HG03342 (cell line): ENCODE measurements at regions not wholly inside any gene's neighbourhood (a gene's known extent, or its start where the extent isn't known, plus 50 kb on each side); places are given as distances from the start of the nearest gene placed in this dataset.

ENCODE experiments used
- ATAC-seq: cut with Tn5 transposase; IDR thresholded peaks from one replicate; pipeline ENCODE4 v1.9.1; 2021; ENCODE audit warnings: mild to moderate bottlenecking, moderate library complexity; ENCODE audit not compliant: unreplicated experiment

DNA sequence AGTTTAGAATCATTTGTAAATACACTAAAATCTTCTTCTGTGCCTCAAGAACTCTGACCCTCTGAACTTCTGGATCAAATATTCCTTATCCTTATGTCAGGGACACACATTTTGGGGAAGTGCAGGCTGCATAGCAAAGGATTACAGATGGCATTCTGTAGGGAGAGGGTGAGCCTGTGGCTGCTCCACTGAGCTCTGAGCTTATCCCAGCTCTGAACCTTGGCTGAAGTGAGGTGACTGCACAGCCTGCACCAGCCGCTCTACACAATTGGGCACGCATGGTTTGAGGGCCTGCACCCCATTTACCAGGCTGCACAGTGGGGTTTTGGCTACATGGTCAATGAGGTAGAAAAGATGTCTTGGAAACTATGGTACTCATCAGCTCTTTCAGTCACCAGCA, 251.6 kb downstream of the GALR1 start:
- ATAC-seq, result no peak

DNA sequence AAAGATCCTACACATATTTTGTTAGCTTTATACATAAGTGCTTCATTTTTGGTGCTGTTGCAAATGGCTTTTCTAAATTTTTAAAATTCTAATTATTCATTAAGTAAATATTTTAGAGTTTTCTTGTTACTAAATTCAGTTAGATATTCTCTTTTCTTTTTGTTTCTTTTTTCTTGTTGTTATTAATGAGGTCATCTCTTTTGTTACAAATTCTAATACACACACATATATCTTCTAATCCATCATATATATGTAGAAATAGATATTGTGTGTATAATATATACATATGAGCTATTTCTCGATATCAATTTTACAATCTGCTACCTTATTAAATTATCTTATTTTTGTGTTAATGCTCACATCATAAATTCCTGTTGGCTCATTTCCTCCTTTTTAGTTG, 255.9 kb downstream of the GALR1 start:
- ATAC-seq, result no peak

DNA sequence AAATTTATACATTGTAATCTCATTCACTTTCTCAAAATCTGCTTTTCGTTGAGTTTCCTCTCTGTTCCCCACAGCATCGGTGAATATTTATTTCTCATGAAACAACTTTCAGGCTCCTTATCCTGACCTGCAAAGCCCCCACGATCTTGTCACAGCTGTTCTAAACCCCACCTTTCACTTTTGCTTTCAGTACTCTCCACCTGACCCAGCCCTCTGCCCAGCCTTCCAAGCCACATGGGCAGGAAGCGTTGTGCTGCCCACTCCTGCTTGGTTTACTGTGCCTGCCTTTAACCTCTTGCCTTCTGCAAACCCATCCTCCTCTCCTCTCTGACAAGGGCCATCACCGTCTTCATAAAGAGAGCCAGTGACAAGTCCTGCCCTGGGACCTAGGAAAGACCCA, 262.5 kb downstream of the GALR1 start:
- no peak for ATAC-seq

DNA sequence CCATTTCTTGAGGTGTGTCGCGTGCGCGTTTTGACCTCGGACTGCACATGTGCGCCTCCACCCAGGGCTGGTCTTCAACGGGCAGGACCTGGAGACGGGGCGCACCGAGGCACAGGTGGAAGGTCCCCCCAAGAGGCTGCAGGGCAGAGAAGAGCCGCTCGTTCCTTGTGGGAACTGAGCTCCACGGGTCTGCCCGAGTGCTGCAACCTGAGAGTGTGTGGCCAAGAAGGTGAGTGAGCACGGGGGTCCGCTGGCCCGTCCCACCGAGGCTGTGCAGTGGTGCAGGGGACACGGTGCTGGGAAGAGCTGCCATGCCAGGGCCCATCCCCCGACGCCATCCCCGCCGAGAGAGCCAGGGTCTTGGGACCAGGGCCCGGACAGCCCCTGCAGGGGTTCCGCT, 268.3 kb downstream of the GALR1 start:
- ATAC-seq, result no peak

DNA sequence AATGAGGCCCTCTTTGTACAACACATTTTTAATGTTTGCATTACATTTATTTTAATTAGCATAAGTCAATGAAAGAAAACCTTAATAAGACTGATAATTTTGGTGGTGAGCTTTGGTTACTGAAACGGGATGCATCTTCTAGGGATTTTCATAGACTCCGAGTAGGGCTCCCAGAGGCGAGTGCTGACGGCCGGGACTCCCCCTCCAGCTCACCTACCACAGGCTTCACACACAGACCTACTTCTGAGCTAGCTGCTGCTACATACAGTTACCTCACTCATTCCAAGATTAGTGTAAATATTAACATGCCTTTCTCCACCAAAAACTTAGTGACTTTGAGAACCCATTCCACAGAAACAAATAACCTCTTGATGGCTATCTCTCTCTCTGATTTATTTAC, 271.1 kb downstream of the GALR1 start:
- ATAC-seq, result no peak

DNA sequence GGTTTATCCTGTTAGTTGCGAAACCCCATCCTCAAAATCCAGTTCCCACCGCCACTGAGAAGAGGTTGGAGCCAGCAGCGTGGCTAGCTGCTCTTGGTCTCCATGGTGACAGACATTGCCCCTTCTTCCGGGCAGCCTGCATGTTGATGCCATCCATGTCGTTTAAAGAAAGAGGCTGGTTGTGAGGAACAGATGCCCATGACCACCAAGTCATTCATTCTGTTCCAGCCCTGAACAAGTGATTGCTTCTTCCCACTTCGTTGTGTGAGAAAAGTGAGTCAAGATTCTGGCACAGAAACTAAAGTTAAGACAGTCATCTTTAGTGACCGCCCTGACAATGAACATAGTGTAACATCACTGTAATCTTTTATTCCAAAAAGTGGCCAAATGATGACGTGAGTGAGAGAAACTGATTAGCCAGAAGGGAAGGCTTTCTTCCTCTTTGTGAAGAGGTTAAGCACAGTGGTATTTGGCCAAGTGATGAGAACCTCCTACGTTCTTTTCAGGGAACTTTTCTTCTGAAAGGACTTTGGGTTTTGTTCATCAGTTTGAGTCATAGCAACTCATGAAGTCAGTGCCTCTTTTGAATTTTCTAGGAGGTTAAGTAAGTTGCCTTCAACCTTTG, 272.5 kb downstream of the GALR1 start:
- ATAC-seq, result no peak

DNA sequence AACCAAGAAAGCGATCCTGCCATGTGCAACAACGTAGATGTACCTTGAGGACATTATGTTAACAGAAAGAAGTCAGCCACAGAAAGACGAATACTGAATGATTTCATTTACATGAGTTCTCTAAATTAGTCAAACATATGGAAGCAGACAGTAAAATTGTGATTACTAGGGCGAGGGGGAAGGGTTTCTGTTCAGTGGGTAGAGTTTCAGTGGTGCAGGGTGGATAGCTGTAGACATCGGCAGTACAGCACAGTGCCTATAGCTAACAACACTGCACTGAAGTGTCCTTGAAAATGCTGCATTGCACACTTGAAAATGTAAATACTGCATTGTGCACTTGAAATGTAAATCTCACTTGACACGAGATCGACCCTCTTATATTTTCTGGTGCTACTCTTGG, 275.3 kb downstream of the GALR1 start:
- no peak for ATAC-seq

DNA sequence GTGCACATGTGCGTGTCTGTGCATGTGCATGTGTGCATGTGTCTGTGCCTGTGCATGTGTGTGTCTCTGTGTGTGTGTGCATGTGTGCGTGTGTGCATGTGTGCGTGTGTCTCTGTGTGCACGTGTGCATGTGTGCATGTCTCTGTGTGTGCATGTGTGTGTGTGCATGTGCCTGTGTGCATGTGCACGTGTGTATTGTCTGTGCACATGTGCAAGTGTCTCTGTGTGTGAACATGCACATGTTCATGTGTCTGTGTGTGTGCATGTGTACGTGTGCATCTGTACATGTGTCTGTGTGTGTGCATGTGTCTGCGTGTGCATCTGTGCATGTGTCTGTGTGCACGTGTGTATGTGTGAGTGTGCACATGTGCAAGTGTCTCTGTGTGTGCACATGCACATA, 277.3 kb downstream of the GALR1 start:
- ATAC-seq, result no peak

DNA sequence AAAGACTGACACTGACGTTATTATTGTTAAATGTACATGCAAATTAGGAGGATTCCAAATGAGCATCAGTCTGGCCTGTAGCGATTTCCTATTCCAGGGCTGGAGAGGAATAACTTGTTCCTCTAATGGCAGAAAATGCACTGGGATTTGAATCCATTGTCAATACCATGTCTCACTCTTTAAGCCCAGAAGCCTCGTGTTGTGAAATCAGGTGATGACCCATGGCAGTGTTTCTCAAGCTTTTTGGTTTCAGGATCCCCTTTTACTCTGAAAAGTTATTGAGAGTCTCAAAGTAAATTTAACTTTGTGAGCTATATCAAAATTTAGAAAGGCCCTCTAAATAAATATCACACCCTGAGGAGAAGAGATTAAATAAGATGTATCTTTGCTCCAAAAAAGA, 279.2 kb downstream of the GALR1 start:
- no peak for ATAC-seq

DNA sequence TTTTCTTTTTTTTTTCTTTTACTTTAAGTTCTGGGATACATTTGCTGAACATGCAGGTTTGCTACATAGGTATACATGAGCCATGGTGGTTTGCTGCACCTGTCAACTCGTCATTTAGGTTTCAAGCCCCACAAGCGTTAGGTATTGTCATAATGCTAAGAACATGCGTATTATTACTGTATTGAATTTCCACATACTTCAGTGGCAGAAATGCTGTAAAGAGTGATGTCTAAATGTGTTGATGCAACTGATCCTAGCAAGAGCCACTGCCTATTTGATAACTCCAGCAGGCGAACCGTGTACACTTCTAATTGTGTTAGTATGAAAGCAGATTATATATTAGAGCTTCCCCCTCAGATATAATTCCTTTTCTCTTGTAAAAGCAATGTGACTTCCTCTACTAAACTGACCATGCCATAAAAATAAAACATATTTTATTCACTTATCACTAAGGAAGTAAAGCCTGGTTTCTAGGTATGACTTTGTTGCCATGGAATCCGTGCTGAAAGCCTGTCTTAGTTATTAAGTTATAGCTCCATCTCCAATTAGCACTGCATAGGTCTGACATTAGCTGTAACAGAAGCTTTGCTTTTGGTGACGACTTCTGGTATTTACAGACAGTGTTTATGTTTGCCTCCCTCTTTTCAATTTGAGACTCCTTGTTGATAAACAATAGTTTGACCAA, 280.0 kb downstream of the GALR1 start:
- no peak for ATAC-seq

DNA sequence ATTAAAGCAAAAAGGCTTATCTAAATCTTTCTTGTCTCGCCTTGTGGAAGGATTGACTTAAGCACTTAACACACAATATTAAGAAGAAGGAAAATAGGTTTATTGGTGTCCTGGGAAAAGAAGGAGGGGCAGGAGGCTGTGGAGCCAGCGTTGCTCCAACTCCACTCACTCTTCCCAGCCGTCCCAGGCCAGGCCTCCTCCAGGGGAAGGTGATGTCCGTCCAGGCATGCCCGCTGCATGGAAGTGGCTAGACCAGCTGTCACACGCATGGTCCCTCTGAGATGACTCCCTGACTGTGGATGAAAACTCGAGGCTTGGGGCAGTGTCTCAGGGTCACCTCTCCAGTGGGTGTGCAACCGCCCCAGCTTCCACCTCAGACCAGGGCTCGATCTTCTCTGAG, 281.1 kb downstream of the GALR1 start:
- no peak for ATAC-seq

DNA sequence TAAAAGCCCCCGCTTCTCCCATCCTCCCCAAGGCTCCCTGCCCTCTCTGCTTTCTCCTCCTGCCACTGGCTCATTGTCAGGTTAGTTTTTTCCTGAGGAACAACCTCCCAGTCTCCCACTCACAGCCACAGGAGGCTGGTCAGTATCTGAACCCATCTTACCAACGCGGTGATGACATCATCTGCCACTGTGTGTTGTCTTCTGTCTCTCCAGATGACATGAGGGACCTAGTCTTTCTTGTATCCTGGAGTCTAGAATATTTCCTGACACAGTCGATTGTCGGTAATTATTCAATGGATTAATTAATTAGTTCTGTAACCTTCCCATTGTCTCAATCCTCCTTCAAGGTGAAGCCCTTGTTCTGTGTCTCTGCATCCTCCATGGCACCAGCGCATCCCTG, 290.2 kb downstream of the GALR1 start:
- ATAC-seq, result no peak

DNA sequence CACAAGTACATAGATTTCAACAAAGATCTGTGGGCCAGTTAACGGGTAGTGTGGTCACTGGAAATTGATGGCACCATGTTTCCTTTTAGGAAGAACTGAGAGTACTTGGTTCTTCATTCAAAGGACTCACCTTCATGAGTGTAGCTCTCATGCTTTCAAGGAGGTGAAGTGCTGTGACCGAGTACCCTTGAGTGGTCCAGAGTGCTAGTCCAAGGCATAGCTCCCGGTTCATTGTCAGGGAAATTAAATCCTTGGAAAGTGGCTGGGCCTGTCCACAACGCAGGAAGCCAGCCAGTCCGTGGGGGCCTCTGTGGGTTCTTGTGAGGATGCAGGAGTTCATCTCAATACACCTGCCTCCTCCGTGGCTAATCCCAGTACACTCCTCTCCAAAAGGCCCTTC, 295.1 kb downstream of the GALR1 start:
- ATAC-seq, result no peak

DNA sequence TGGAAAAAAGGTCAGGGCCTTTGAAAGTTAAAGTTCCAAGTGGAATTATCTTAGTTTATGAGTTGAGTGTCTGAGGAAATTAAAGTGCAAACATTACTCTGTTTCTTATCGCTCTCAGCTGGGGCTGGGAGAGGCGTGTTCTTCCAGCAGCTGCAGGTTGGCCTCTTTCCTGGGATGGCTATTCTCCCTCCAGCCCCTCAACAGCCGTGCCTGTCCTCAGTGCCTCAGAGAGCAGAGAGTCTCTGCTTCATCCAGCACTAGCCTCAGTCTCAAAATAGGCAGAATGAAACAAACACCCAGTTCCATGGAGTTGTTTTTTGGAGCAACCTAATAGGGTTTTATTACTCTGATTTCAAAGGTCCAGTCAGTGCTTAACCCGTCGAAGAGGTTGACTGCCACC, 298.1 kb downstream of the GALR1 start:
- no peak for ATAC-seq

DNA sequence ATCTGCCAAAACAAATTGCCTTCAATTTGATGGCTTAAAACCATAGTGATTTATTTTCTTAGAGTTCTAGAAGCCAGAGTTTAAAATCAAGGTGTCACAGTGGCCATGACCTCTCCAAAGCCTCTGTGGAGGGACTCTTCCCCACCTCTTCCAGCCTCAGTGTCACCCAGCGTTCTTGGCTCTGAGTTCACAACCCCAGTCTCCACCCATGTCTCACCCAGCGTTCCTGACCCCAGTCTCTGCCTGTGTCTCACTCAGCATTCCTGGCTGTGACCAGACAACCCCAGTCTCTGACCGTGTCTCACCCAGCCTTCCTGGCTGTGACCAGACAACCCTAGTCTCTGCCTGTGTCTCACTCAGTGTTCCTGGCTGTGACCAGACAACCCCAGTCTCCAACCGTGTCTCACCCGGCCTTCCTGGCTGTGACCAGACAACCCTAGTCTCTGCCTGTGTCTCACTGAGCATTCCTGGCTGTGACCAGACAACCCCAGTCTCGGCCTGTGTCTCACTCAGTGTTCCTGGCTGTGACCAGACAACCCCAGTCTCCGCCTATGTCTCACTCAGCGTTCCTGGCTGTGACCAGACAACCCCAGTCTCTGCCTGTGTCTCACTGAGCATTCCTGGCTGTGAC, 299.3 kb downstream of the GALR1 start:
- no peak for ATAC-seq

DNA sequence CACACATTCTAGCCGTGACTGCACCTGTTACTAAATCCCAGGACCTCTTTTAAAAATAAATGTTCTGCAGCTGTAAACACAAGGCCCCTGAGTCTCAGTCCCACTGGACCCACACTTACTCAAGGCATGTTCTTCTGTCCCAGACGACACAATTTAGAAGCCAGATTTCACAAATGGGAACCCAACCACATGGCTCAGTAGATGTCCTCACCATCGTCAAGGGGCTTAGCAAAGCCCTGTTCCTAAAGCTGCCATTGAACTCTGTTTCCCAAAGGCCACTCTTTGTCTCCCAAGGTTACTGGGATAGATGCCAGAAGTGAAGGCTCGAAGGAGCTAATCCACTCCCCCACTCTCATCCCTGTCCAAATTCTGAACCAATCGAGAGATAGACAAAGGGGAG, 301.0 kb downstream of the GALR1 start:
- no peak for ATAC-seq

DNA sequence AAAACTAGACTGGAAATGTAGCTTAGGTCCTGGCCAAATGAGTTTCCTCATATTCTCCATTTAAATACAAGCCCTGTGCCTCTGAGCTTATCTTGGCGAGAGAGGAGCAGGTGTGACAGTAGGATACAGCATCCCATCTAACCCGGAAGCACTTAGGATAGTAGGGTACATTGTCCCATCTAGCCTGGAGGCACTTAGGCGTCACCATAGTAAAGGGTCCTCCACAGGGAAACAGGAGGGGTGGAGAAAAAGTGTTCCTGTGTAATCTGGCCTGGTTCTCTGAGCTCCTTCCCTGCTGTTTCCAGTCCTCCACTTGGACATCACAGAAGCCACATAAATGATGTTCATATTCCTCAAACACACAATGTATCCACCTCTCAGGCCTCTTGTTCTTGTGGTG, 301.4 kb downstream of the GALR1 start:
- ATAC-seq, result no peak

DNA sequence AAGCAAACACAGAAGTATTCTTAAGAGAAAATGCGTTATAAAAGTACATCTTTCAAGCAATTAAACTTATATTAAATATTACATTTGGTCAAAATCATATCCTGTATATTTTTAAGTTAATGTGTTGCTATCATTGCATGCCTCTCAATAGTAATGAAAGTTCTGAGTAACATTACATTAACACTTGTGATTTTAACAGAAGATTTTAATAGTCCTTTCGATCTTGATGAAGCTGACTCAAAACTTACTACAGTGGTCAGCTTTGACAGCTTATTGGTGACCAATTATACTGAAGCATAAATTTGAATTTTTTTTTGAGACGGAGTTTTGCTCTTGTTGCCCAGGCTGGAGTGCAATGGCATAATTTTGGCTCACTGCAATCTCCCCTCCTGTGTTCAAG, 303.3 kb downstream of the GALR1 start:
- no peak for ATAC-seq

DNA sequence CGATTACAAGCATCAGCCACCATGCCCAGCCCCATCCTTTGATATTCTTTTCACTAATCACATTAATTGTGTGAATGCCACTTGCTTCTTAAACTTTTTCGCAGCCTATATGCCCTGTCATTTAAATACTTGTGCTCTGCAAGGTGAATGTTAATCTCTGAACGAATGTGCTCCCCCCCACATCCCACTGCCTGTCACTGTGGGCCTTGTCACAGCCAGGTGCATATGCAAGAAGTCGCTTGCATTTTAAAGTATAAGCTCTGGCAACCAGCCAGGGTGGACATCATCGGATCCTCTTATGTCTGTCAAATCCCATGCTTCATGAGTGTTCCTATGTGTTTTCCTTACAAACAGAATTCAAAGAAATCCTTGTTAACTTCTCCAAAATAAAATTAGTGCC, 304.4 kb downstream of the GALR1 start:
- ATAC-seq, result no peak

DNA sequence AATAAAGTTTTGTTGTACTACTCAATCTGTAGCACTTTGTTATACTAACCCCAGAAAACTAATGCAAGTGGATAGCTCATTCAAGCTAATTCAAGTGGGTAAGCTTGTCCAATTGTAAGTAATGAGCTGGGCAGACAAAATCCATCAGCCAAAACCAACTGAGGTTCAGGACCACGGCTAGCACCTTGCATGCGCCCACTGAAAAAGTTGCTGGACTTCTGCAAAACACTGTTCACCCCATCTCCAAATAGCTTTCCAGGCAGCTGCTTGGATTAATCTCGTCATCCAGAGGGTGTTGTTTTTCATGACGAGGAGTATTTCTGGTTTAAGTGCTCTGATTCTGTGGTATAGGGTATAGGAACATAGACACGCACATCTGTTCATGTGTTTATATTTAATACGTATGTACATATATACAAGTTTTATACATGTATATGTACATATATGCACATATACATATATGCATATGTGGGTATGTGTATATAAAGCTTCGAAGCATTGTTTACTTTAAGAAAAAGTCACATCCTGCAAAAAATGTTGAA, 307.5 kb downstream of the GALR1 start:
- no peak for ATAC-seq

DNA sequence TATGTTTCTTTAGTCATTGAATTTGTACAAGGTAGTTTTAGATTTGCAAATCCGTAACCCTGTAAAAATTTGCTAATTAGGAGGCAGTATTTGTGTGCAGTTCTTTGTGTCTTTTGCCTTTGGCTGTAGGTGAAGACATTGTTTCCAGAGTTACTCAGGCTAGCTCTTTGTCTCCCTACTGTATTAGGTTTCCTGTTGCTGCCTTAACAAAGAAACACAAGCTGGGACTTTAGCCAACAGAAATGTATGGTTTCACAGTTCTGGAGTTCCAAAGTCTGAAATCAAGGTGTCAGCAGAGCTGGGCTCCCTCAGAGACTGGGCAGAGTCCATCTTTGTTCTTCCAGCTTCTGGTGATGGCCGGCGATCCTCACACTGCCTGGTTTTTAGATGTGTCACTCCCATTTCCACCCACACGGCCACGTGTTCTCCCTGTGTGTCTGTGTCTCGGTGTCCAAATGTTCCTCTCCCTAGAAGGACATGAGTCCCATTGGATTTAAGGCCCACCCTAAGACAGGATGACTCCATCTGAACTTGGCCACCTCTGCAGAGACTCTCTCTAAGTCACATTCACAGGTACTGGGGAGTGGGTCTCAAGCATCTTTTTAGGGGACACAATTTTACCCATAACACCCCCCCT, 309.7 kb downstream of the GALR1 start:
- ATAC-seq, result no peak
